ENCODE measurements at regions not wholly inside any gene's neighbourhood (a gene's known extent, or its start where the extent isn't known, plus 50 kb on each side); places are given as distances from the start of the nearest gene placed in this dataset.

DNA sequence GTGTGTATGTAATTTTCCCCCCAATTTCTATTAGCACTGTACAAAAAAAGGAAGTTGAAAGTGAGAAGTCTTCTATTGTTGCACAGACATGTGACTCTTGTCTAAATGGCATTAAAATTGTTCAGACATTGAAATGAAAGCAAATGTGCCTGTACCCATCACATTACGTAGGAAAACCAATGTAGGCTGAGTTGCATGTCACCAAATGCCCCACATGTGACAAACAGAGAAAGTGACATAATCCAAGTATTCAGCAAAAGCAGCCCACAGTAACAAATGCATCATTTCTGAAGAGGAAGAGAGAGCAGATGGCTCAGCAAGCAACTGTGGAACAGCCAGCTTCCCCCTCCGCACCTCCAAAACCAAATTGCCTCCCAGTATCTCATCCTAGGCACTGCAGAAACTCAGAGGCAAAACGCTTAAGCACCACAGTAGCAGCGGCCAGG lies 161.5 kb upstream of the NR4A3 start:
- Histone ChIP-seq H3K36me3 (replicated peaks in 1 of 2; ENCODE audit: control insufficient read depth in 1 of 2, insufficient read depth in 2 of 2, low read length in 2 of 2) (no peaks in the 10 kb centered on the region), H3K9ac (ENCODE audit: insufficient read depth, low read depth, low read length) (no peak overlapping the region), H4K20me1 (ENCODE audit: insufficient read depth, low read length) (no peaks in the 10 kb centered on the region), H3K9me3 (ENCODE audit: low read length) (no peaks in the 10 kb centered on the region), H3K79me2 (ENCODE audit: insufficient read depth, low read length) (no peaks in the 10 kb centered on the region), H3K4me1 (ENCODE audit: insufficient read depth, low read length) (peaks cover 16% of the 10 kb centered on the region), H3K27ac (ENCODE audit: extremely low read length, insufficient read depth, low read length) (no peak overlapping the region), H3K4me2 (ENCODE audit: low read depth, low read length) (no peak overlapping the region), H2AFZ (ENCODE audit: low read length) (no peak overlapping the region), H3K27me3 (ENCODE audit: control insufficient read depth in 1 of 2, insufficient read depth in 2 of 2, low read length in 2 of 2) (no peaks in the 10 kb centered on the region), H3K4me3 (replicated peaks in 1 of 3; ENCODE audit: insufficient read depth in 1 of 3, low read depth in 2 of 3, low read length in 3 of 3) (no peak overlapping the region)
- intact Hi-C loops (cut with micrococcal nuclease; ENCODE audit: unreplicated experiment) = no loop called here
- ATAC-seq (no peak), DNase-seq (ENCODE audit: low spot score) (no peak), FAIRE-seq (no peak)
- POLR2A ChIA-PET = no interaction called here
- TF ChIP-seq ZNF547 (CRISPR knock-in tag; IDR thresholded peaks at IDR 0.05) = no peak
- TF ChIP-seq JARID2 (CRISPR knock-in tag; IDR thresholded peaks at IDR 0.05; ENCODE audit: insufficient replicate concordance) = no peak
- no peak for TF ChIP-seq ZBTB8A (CRISPR knock-in tag; IDR thresholded peaks at IDR 0.05; ENCODE audit: borderline replicate concordance, low read depth)
- no peak for TF ChIP-seq SP140L (CRISPR knock-in tag; IDR thresholded peaks at IDR 0.05; ENCODE audit: borderline replicate concordance)
- TF ChIP-seq HNRNPUL1 (IDR thresholded peaks at IDR 0.05; ENCODE audit: low read depth, low read length) = no peak
- no peak for TF ChIP-seq DMAP1 (CRISPR knock-in tag; IDR thresholded peaks at IDR 0.05)
- no peak for TF ChIP-seq TSC22D2 (CRISPR knock-in tag; IDR thresholded peaks at IDR 0.05; ENCODE audit: borderline replicate concordance)
- TF ChIP-seq ETS1 (CRISPR knock-in tag; IDR thresholded peaks at IDR 0.05) = no peak
- no peak for TF ChIP-seq ZBTB49 (CRISPR knock-in tag; IDR thresholded peaks at IDR 0.05; ENCODE audit: borderline replicate concordance)
- no peak for TF ChIP-seq ZNF772 (CRISPR knock-in tag; IDR thresholded peaks at IDR 0.05)
- no peak for TF ChIP-seq CAMTA2 (CRISPR knock-in tag; IDR thresholded peaks at IDR 0.05; ENCODE audit: borderline replicate concordance)
- no peak for TF ChIP-seq ZNF101 (CRISPR knock-in tag; IDR thresholded peaks at IDR 0.05; ENCODE audit: borderline replicate concordance, low read depth)
- no peak for TF ChIP-seq TEAD2 (CRISPR knock-in tag; IDR thresholded peaks at IDR 0.05)
- TF ChIP-seq, protein P1, sequence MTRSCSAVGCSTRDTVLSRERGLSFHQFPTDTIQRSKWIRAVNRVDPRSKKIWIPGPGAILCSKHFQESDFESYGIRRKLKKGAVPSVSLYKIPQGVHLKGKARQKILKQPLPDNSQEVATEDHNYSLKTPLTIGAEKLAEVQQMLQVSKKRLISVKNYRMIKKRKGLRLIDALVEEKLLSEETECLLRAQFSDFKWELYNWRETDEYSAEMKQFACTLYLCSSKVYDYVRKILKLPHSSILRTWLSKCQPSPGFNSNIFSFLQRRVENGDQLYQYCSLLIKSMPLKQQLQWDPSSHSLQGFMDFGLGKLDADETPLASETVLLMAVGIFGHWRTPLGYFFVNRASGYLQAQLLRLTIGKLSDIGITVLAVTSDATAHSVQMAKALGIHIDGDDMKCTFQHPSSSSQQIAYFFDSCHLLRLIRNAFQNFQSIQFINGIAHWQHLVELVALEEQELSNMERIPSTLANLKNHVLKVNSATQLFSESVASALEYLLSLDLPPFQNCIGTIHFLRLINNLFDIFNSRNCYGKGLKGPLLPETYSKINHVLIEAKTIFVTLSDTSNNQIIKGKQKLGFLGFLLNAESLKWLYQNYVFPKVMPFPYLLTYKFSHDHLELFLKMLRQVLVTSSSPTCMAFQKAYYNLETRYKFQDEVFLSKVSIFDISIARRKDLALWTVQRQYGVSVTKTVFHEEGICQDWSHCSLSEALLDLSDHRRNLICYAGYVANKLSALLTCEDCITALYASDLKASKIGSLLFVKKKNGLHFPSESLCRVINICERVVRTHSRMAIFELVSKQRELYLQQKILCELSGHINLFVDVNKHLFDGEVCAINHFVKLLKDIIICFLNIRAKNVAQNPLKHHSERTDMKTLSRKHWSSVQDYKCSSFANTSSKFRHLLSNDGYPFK (CRISPR knock-in tag; IDR thresholded peaks at IDR 0.05; ENCODE audit: borderline replicate concordance) = no peak
- TF ChIP-seq KLF6 (CRISPR knock-in tag; IDR thresholded peaks at IDR 0.05) = no peak
- CTCF ChIA-PET (ENCODE audit: low intra/inter-chr PET ratio, low total read pairs) = no interaction called here
- in situ Hi-C loops (cut with HindIII; ENCODE audit: extremely low pct_ligation_motif_present, low pct_unique_long_range_greater_than_20kb) = no loop called here
- BruUV-seq (replicated peaks) = no TSS peak
- WGBS (ENCODE audit: low lambda C conversion rate) = 28% methylated on average over 3 of the region's 4 CpGs
